IPS-20b (cell line): ENCODE measurements at regions not wholly inside any gene's neighbourhood (a gene's known extent, or its start where the extent isn't known, plus 50 kb on each side); places are given as distances from the start of the nearest gene placed in this dataset.
A peak's percentile ranks its signal among the peaks of the same experiment; 100 is the strongest.
"Not testable (repeated sequence)": the region's sequence is repeated elsewhere in the genome, so short reads cannot be mapped to it uniquely, and the experiment has no call there.

Source experiments
- H3K27ac ChIP-seq: one replicate; pipeline ENCODE4 v1.5.1; 2013; ENCODE audit warnings: low read length
- H3K27me3 ChIP-seq: 2 replicates; pipeline ENCODE4 v1.6.1; 2013; ENCODE audit warnings: mild to moderate bottlenecking, low read length, inconsistent platforms; ENCODE audit not compliant: insufficient read depth
- H3K36me3 ChIP-seq: 2 replicates; pipeline ENCODE4 v1.6.1; 2013; ENCODE audit warnings: low read depth, mild to moderate bottlenecking, inconsistent platforms, low read length, moderate library complexity; ENCODE audit not compliant: insufficient read depth
- H3K4me1 ChIP-seq: 2 replicates; pipeline ENCODE4 v1.6.1; 2013; ENCODE audit warnings: mild to moderate bottlenecking, control low read depth, inconsistent platforms, low read length, moderate library complexity; ENCODE audit not compliant: insufficient read depth
- H3K4me3 ChIP-seq: 2 replicates; pipeline ENCODE4 v1.5.1; 2013; ENCODE audit warnings: mild to moderate bottlenecking, low read length, inconsistent platforms
- H3K9ac ChIP-seq: 2 replicates; pipeline ENCODE4 v1.6.1; 2013; ENCODE audit warnings: low read depth, mild to moderate bottlenecking, inconsistent platforms, low read length, moderate library complexity
- H3K9me3 ChIP-seq: 2 replicates; pipeline ENCODE4 v1.6.1; 2013; ENCODE audit warnings: mild to moderate bottlenecking, low read depth, low read length, inconsistent platforms; ENCODE audit not compliant: insufficient read depth

DNA sequence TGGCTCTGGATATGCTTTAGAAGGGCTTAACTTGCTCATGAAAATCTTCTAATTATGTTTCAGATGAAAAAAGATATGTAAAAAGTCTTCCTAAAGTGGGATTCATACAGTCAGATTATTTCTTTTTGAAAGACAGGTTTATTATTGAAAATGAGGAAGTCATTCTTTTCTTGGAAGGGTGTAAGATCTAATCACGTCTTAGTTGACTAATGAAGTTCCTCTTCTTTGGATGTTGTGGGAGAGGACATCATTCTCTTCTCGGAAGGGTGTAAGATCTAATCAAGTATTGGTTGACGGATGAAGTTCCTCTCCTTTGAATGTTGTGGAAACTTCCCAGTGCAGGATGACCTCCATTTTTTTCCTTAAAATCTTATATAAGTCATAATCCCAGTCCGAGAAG, 74.9 kb downstream of the ALG10 start:
- H3K9ac ChIP-seq, result no peak overlapping the region
- H3K9me3 ChIP-seq, result peaks cover 87% of the 10 kb centered on the region
- H3K27ac ChIP-seq, result no peak overlapping the region
- no peaks in the 10 kb centered on the region for H3K27me3 ChIP-seq
- H3K36me3 ChIP-seq, result no peaks in the 10 kb centered on the region
- peak overlapping the region; percentile 17; the same call in 1 of the 2 replicates for H3K4me3 ChIP-seq
- no peaks in the 10 kb centered on the region for H3K4me1 ChIP-seq

DNA sequence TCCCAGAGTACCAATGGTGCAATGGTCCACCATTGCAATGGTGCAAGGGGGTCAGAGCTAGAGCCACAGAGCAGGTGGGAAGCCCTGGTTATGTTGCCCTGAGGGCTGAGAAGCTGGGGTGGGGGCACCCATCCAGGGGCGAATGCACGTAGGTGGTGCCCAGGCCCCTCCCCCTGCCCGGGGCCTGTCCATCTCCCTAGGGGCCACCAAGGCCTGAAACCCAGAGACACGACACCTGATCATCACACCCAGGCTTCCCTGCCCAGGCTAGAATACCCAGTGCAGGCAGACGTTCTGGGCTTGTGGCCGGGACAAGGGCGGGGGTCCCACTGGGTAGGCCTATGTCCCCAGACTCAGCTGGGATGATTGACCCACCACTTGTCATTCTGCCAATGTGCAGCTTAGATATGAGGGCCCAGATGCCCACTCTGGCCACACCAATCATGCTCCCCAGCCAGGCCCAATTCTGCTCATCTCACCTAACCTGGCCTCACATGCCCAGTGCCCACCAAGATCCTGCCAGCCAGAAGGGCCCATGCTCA, 83.2 kb downstream of the ALG10 start:
- Histone ChIP-seq H3K4me1 (no peaks in the 10 kb centered on the region), H3K27me3 (peaks cover 9% of the 10 kb centered on the region; the same call in 1 of the 2 replicates), H3K27ac (no peak overlapping the region), H3K9me3 (peaks cover 84% of the 10 kb centered on the region), H3K4me3 (no peak overlapping the region), H3K36me3 (no peaks in the 10 kb centered on the region), H3K9ac (no peak overlapping the region)

DNA sequence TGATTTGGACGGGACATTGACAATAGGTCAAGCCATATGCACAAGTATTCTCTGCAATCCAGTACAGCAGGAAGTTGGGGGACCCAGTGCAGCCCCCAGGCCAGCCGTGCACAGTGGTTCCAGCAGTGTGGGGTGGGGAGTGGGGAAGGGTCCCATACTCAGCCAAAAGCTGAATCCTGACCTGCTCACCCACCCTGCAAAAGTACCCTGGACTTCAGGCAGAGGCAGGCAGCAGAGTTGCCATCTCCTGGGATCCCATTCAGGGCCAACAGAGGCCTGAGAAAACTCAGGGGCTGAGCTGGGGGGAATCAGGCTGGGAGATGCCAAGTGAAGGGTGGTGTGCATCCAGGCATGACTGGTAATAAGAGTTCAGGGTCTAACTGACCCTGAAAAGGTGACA, 83.9 kb downstream of the ALG10 start:
- peaks cover 85% of the 10 kb centered on the region for H3K9me3 ChIP-seq
- H3K4me1 ChIP-seq, result no peaks in the 10 kb centered on the region

DNA sequence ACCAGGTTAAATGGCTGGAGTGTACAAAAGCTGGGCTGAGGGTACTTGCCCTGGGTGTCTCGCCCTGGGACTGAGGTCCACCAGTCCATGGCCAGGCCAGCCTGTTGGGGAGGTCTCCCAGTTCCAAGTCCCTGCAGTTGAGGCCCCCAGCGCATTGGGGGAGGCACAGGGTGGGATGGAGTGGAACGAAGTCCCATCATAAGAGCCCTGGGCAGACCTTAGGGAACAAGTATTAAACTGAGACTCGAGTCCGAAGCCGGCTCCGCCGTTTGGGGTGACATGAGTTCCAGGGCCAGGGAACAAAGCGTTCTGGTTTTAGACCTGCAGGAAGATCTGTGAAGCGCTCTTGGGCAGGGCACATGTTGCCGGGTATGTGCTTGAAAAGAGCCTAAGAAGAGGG, 84.7 kb downstream of the ALG10 start:
- peaks cover 9% of the 10 kb centered on the region; the same call in 1 of the 2 replicates for H3K27me3 ChIP-seq
- H3K9me3 ChIP-seq, result peaks cover 86% of the 10 kb centered on the region
- no peaks in the 10 kb centered on the region for H3K36me3 ChIP-seq
- H3K4me1 ChIP-seq, result no peaks in the 10 kb centered on the region
- no peak overlapping the region for H3K9ac ChIP-seq
- H3K27ac ChIP-seq, result no peak overlapping the region
- no peak overlapping the region for H3K4me3 ChIP-seq

More for the DNA sequence above, 83.9 kb downstream of the ALG10 start:
- H3K27ac ChIP-seq, result no peak overlapping the region
- H3K4me3 ChIP-seq, result no peak overlapping the region
- no peak overlapping the region for H3K9ac ChIP-seq
- H3K36me3 ChIP-seq, result no peaks in the 10 kb centered on the region
- peaks cover 9% of the 10 kb centered on the region; the same call in 1 of the 2 replicates for H3K27me3 ChIP-seq

DNA sequence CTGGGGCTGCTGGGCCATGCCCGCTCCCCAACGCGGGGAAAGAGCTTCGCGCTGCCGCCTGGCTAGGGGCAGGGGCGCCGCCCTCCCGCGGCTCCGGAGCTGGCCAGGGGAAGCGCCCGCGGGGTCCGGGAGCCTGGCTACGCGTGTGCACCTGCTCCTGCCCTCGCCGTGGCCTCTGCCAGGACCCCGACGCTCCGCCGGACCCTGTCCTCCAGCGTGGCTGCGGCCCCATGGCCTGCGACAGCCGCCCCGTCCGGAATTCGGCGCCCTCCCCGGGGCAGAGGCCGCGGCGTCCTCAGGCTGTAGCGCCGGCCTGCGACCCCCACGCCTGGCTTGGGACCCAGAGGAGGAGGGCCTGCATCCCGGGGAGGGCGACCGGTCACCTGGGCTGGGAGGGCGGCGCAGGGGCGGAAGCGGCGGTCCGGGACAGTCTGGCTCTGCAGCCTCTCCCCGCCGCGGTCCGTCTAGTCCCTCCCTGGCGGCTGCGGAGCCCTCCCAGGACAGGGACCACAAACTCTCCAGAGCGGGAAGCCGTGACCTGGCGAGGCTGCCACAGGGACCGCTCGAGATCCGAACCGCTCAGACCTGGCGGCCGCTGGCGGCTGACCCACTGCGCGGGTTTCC, 85.6 kb downstream of the ALG10 start:
- no peak overlapping the region for H3K27ac ChIP-seq
- H3K9me3 ChIP-seq, result peaks cover 87% of the 10 kb centered on the region
- H3K4me1 ChIP-seq, result no peaks in the 10 kb centered on the region
- peaks cover 9% of the 10 kb centered on the region; the same call in 1 of the 2 replicates for H3K27me3 ChIP-seq
- H3K36me3 ChIP-seq, result no peaks in the 10 kb centered on the region
- no peak overlapping the region; the same call in 1 of the 2 replicates for H3K4me3 ChIP-seq
- no peak overlapping the region for H3K9ac ChIP-seq

DNA sequence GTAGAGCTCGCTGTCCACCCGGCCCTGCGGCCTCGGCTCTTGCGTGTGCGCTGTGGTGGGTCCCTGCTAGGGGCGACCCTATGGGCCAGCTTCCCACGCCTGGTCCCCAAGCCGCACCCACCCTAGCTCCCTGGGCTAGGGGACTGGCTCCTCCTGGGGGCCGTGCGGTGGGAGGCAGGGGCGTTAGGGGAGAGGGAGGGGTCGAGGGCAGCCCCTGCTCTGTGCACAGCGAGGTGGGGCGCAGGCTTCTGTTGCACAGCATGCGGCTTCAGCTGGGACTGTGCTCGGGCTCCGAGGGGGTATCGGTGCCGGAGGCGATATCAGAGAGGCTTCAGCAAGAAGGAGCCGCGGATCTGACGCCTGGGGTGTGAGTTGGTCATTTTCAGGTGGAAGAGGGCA, 86.1 kb downstream of the ALG10 start:
- Histone ChIP-seq H3K27ac (no peak overlapping the region), H3K36me3 (no peaks in the 10 kb centered on the region), H3K27me3 (peaks cover 9% of the 10 kb centered on the region; the same call in 1 of the 2 replicates), H3K9ac (no peak overlapping the region), H3K9me3 (peaks cover 89% of the 10 kb centered on the region), H3K4me3 (no peak overlapping the region; the same call in 1 of the 2 replicates), H3K4me1 (no peaks in the 10 kb centered on the region)

DNA sequence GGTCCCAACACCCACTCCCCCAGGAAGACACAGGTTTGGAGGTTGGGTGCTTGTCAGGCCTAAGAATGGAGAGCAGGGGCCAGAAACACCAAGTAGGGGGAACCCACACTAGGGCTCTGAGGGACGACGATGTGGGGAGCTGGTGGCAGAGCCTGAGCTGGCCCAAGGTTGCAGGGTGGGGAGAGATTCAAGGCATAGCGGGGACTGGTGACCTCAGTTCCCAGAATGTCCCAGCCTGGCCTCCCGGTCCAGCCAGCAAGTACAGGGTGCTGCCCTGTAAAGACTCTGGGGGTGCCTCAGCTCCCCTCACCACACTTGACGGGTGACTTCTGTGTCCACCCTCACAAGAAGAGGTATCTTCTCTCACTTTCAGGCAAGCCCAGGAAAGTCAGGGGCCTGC, 86.7 kb downstream of the ALG10 start:
- peaks cover 88% of the 10 kb centered on the region for H3K9me3 ChIP-seq
- H3K4me3 ChIP-seq, result no peak overlapping the region
- H3K27ac ChIP-seq, result no peak overlapping the region
- no peaks in the 10 kb centered on the region for H3K4me1 ChIP-seq
- H3K27me3 ChIP-seq, result peaks cover 9% of the 10 kb centered on the region; the same call in 1 of the 2 replicates
- no peaks in the 10 kb centered on the region for H3K36me3 ChIP-seq
- no peak overlapping the region for H3K9ac ChIP-seq

DNA sequence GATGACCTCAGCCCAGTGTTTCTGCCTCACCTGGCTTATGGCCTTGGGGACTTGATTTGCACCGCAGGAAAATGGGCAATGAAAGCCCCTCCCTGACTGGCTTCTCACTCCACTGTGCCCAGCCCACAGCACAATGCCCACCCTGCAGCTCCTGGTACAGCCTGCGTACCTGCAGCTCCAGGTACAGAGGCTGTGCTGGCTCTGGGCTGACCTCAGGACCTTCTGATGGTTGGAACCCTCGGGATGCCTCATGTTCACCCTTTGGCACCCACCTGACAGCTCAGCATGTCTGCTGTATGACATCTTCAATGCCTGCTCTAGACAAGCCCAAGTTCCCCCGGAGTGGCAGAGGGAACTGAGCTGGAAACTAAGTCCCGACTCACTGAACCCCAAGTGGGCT, 87.1 kb downstream of the ALG10 start:
- no peak overlapping the region for H3K4me3 ChIP-seq
- H3K4me1 ChIP-seq, result no peaks in the 10 kb centered on the region
- H3K9me3 ChIP-seq, result peaks cover 92% of the 10 kb centered on the region
- H3K27me3 ChIP-seq, result peaks cover 9% of the 10 kb centered on the region; the same call in 1 of the 2 replicates
- H3K9ac ChIP-seq, result no peak overlapping the region
- no peaks in the 10 kb centered on the region for H3K36me3 ChIP-seq
- H3K27ac ChIP-seq, result no peak overlapping the region

DNA sequence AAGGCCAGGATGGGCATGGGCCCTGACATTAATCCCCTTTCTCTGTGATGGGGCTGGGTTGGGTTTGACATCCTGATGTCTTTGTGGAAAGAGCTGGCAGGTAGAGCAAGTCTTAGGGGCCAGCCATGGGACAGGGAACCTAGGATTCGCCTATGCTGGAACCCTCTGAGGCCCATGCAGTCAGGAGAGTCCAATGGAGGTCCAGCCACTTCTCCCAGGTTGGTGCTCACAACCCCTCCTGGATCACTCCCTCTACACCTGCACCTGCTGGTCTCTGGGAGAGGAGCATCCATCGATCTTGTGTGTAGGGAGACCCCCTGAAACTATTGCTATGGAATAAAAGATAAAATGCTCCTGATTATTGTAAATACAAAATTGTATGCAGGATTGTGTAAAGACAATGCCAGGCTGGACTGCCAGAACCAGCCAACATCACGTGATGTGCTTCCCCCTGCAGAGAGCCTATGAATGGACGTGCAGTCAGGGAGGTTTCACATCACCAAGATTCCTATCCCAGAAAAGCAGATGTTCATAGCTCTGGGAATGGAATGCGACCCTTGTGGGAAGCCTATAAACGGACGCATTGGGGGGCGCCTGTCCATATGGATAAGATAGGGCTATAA, 87.7 kb downstream of the ALG10 start:
- H3K4me1 ChIP-seq, H3K27me3 ChIP-seq, H3K36me3 ChIP-seq, H3K4me3 ChIP-seq, H3K9ac ChIP-seq, H3K27ac ChIP-seq: not testable (repeated sequence)
- peaks cover 93% of the 10 kb centered on the region for H3K9me3 ChIP-seq

DNA sequence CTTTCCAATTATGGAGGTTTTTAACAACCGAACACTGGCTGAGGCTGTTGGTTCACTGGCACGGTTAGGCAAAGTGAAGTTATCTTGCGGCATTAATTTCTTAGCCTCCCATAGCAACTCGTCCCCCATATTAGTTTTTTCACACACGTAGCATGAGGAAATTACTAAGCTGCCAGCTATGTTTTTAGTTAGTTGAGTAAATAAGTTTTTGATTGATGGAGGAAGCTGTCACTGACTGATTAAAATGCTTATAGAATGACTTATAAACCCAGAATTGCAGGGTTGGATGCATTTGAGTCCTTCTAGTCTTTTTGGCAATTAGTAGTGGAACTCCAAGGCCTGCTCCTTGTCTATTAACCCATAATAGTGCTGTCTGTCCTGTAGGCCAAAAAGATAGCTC, 97.1 kb downstream of the ALG10 start:
- Histone ChIP-seq H3K9ac (no peak overlapping the region), H3K27me3 (no peaks in the 10 kb centered on the region), H3K4me1 (no peaks in the 10 kb centered on the region), H3K9me3 (peaks cover 81% of the 10 kb centered on the region), H3K4me3 (no peak overlapping the region), H3K27ac (no peak overlapping the region), H3K36me3 (no peaks in the 10 kb centered on the region)

DNA sequence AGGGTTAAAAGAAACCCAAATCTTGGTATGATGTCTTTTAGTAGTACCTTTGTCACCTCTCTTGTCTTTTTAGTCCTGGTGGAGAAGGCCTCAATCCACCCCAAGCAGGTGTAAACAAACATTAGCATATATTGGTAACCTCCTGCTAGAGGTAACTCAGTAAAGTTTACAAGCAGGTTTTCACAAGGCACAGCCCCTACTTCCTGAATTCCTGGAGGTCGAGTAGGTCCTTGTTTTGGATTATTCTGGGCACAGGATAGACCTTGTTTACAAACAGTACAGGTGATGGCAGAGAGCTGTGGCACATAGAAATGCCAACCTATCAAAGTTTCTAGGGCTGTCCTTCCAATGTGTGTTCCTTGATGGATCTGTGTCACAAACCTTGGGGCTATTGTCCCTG, 99.1 kb downstream of the ALG10 start:
- Histone ChIP-seq H3K9me3 (peaks cover 79% of the 10 kb centered on the region), H3K36me3 (no peaks in the 10 kb centered on the region), H3K27ac (no peak overlapping the region), H3K4me1 (no peaks in the 10 kb centered on the region), H3K4me3 (no peak overlapping the region), H3K27me3 (no peaks in the 10 kb centered on the region), H3K9ac (no peak overlapping the region)

DNA sequence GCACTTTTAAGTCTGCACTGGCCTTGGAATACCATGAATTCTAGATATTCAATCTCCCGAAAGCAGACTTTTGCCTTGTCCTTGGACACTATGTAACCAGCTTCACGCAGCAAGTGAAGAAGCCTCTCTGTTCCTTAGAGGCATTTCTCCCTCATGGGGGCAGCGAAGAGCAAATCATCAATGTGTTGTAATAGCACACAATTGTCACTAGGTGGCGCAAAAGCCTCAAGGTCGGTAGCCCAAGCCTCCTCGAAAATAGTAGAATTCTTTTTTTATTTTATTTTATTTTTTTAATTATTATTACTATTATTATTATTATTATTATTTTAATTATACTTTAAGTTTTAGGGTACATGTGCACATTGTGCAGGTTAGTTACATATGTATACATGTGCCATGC, 100.8 kb downstream of the ALG10 start:
- peaks cover 81% of the 10 kb centered on the region for H3K9me3 ChIP-seq
- not testable (repeated sequence) for H3K36me3 ChIP-seq, H3K9ac ChIP-seq, H3K4me1 ChIP-seq, H3K27me3 ChIP-seq, H3K4me3 ChIP-seq, H3K27ac ChIP-seq
